ENCODE measurements at regions not wholly inside any gene's neighbourhood (a gene's known extent, or its start where the extent isn't known, plus 50 kb on each side); places are given as distances from the start of the nearest gene placed in this dataset.

DNA sequence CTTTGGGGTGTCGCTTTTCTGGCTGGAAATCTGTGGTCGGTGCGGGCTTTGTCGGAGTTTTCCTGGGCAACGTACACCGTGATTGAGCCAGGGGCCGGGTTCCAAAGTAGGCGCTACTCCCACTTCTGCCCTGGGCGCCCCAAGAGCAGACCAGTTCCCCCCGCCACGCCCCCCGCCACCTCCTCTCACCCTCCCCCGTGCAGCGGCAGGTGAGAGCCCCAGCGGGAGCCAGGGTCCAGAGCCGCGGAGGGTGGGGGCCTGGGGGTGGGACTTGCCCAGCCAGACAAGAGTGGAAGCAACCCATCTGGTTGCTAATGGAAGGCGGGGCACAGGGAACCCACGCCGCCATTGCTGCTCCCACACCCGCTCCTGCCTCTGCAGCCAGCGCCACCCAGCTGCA is 2195.9 kb downstream of the PCDH9 start:
- no peaks in the 10 kb centered on the region for H3K36me3 ChIP-seq (ENCODE audit: control insufficient read depth, insufficient read depth, low read length)
- no peak overlapping the region for H4K8ac ChIP-seq (ENCODE audit: low read depth, low read length)

DNA sequence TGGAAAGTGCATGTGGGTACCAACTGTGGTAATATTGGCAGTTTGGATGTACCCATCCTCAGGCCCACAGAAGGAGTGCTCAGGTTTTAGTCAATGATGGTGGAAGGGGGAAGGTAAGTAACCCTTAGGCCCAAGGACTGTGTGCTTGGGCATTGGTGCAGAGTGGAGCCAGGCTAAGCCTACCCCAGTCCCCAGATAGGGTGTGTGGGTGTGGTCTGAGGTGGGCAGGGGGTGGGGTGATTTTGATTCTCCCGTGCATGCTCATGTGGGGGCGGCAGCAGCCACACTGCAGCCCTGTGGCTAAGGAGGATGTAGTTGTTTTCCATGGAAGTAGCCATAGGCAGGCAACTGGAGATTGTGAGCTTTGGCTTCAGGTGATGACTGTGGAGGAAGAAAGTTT is 2197.3 kb downstream of the PCDH9 start:
- H3K56ac ChIP-seq (ENCODE audit: low read length) = no peak overlapping the region
- no peak for DNase-seq
- H4K5ac ChIP-seq (ENCODE audit: low read length) = no peak overlapping the region
- H3K27me3 ChIP-seq (ENCODE audit: insufficient read depth, low read length, poor library complexity) = no peaks in the 10 kb centered on the region
- H3K27ac ChIP-seq (ENCODE audit: low read depth, low read length) = no peak overlapping the region
- no peaks in the 10 kb centered on the region for H3K36me3 ChIP-seq (ENCODE audit: control insufficient read depth, insufficient read depth, low read length)
- no peak overlapping the region for H2BK120ac ChIP-seq (ENCODE audit: low read depth, low read length)
- no peak overlapping the region for H2BK5ac ChIP-seq (ENCODE audit: low read length)
- no peak overlapping the region for H3K18ac ChIP-seq (ENCODE audit: low read length)
- H2BK15ac ChIP-seq (replicated peaks; ENCODE audit: low read depth) = no peak overlapping the region
- H3K4ac ChIP-seq (ENCODE audit: low read depth, low read length) = no peak overlapping the region
- no peaks in the 10 kb centered on the region for H3K4me1 ChIP-seq (ENCODE audit: control insufficient read depth, low read depth, low read length)
- H3K79me2 ChIP-seq (ENCODE audit: control insufficient read depth, insufficient read depth, low read length) = no peaks in the 10 kb centered on the region
- H3K23ac ChIP-seq (ENCODE audit: low read length) = no peak overlapping the region
- H4K8ac ChIP-seq (ENCODE audit: low read depth, low read length) = no peak overlapping the region
- no peak overlapping the region for H3K4me2 ChIP-seq (ENCODE audit: low read length)
- H3K9ac ChIP-seq (ENCODE audit: low read length) = no peak overlapping the region
- H3K79me1 ChIP-seq (ENCODE audit: low read length) = no peaks in the 10 kb centered on the region
- no peak overlapping the region for H2AK5ac ChIP-seq (ENCODE audit: low read length)
- no peak overlapping the region for H3K4me3 ChIP-seq (ENCODE audit: low read length)
- WGBS (ENCODE audit: extremely low coverage, insufficient coverage, low lambda C conversion rate) = no CpG with 5 or more reads among the region's 2 CpGs

More for the DNA sequence above, 2195.9 kb downstream of the PCDH9 start:
- Histone ChIP-seq H2BK5ac (ENCODE audit: low read length) (no peak overlapping the region), H2BK120ac (ENCODE audit: low read depth, low read length) (no peak overlapping the region), H3K4me1 (ENCODE audit: control insufficient read depth, low read depth, low read length) (no peaks in the 10 kb centered on the region), H3K4me2 (ENCODE audit: low read length) (no peak overlapping the region), H3K9ac (ENCODE audit: low read length) (no peak overlapping the region), H4K5ac (ENCODE audit: low read length) (no peak overlapping the region), H2AK5ac (ENCODE audit: low read length) (no peak overlapping the region), H3K56ac (ENCODE audit: low read length) (no peak overlapping the region), H3K18ac (ENCODE audit: low read length) (no peak overlapping the region), H3K79me1 (ENCODE audit: low read length) (no peaks in the 10 kb centered on the region), H2BK15ac (replicated peaks; ENCODE audit: low read depth) (no peak overlapping the region), H3K27me3 (ENCODE audit: insufficient read depth, low read length, poor library complexity) (no peaks in the 10 kb centered on the region), H3K4me3 (ENCODE audit: low read length) (no peak overlapping the region), H3K27ac (ENCODE audit: low read depth, low read length) (no peak overlapping the region), H3K4ac (ENCODE audit: low read depth, low read length) (no peak overlapping the region), H3K23ac (ENCODE audit: low read length) (no peak overlapping the region), H3K79me2 (ENCODE audit: control insufficient read depth, insufficient read depth, low read length) (no peaks in the 10 kb centered on the region)
- no CpG with 5 or more reads among the region's 22 CpGs for WGBS (ENCODE audit: extremely low coverage, insufficient coverage, low lambda C conversion rate)
- no peak for DNase-seq

DNA sequence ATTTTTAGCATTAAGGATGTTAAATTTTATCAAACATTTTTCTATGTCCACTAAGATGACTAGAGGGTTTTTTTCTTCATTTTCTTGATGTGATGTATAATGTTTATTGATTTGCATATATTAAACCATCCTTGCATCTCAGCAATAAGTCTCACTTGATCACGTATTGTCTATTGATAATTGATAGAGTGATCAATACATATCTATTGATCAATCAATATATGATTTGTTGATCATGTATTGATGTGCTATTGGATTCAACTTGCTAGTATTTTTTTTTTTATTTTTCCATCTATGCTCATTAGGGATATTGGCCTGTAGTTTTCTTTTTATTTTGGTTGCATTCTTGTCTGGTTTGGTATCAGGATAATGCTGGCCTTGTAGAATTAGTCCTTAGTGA is 2202.0 kb downstream of the PCDH9 start:
- Histone ChIP-seq H3K27me3 (ENCODE audit: insufficient read depth, low read length, poor library complexity) (no peaks in the 10 kb centered on the region), H3K4me3 (ENCODE audit: low read length) (no peak overlapping the region), H3K27ac (ENCODE audit: low read depth, low read length) (no peak overlapping the region), H3K36me3 (ENCODE audit: control insufficient read depth, insufficient read depth, low read length) (no peaks in the 10 kb centered on the region), H4K8ac (ENCODE audit: low read depth, low read length) (no peak overlapping the region), H3K23ac (ENCODE audit: low read length) (no peak overlapping the region), H3K79me1 (ENCODE audit: low read length) (no peaks in the 10 kb centered on the region), H2AK5ac (ENCODE audit: low read length) (no peak overlapping the region), H3K4me1 (ENCODE audit: control insufficient read depth, low read depth, low read length) (no peaks in the 10 kb centered on the region), H3K4me2 (ENCODE audit: low read length) (no peak overlapping the region), H4K5ac (ENCODE audit: low read length) (no peak overlapping the region), H2BK120ac (ENCODE audit: low read depth, low read length) (no peak overlapping the region), H3K18ac (ENCODE audit: low read length) (no peak overlapping the region), H3K56ac (ENCODE audit: low read length) (no peak overlapping the region), H2BK5ac (ENCODE audit: low read length) (no peak overlapping the region), H3K4ac (ENCODE audit: low read depth, low read length) (no peak overlapping the region), H2BK15ac (replicated peaks; ENCODE audit: low read depth) (no peak overlapping the region), H3K9ac (ENCODE audit: low read length) (no peak overlapping the region), H3K79me2 (ENCODE audit: control insufficient read depth, insufficient read depth, low read length) (no peaks in the 10 kb centered on the region)
- no peak for DNase-seq
- no CpG with 5 or more reads among the region's 1 CpG for WGBS (ENCODE audit: extremely low coverage, insufficient coverage, low lambda C conversion rate)

DNA sequence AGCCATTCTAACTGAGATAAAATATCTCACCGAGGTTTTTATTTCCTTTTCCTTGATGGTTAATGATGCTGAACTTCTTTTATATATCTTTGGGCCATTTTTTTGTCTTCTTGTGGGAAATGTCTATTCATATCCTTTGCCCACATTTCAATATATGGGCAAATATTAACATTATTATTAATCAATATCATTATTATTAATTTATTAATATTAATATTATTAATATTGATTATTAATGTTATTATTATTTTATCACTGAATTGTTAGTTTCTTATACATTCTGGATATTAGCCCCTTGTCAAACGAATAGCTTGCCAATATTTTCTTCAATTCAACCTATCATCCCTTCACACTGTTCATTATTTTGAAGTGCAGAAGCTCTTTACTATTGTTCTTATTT is 2203.6 kb downstream of the PCDH9 start:
- WGBS (ENCODE audit: extremely low coverage, insufficient coverage, low lambda C conversion rate) = no CpG with 5 or more reads among the region's 2 CpGs
- Histone ChIP-seq H2BK5ac (ENCODE audit: low read length) (no peak overlapping the region), H3K9ac (ENCODE audit: low read length) (no peak overlapping the region), H3K79me2 (ENCODE audit: control insufficient read depth, insufficient read depth, low read length) (no peaks in the 10 kb centered on the region), H3K23ac (ENCODE audit: low read length) (no peak overlapping the region), H2BK15ac (replicated peaks; ENCODE audit: low read depth) (no peak overlapping the region), H3K27ac (ENCODE audit: low read depth, low read length) (no peak overlapping the region), H3K18ac (ENCODE audit: low read length) (no peak overlapping the region), H3K36me3 (ENCODE audit: control insufficient read depth, insufficient read depth, low read length) (no peaks in the 10 kb centered on the region), H3K4me1 (ENCODE audit: control insufficient read depth, low read depth, low read length) (no peaks in the 10 kb centered on the region), H2BK120ac (ENCODE audit: low read depth, low read length) (no peak overlapping the region), H2AK5ac (ENCODE audit: low read length) (no peak overlapping the region), H3K4me3 (ENCODE audit: low read length) (no peak overlapping the region), H3K4me2 (ENCODE audit: low read length) (no peak overlapping the region), H3K56ac (ENCODE audit: low read length) (no peak overlapping the region), H4K5ac (ENCODE audit: low read length) (no peak overlapping the region), H4K8ac (ENCODE audit: low read depth, low read length) (no peak overlapping the region), H3K79me1 (ENCODE audit: low read length) (no peaks in the 10 kb centered on the region), H3K4ac (ENCODE audit: low read depth, low read length) (no peak overlapping the region), H3K27me3 (ENCODE audit: insufficient read depth, low read length, poor library complexity) (no peaks in the 10 kb centered on the region)
- DNase-seq = no peak

DNA sequence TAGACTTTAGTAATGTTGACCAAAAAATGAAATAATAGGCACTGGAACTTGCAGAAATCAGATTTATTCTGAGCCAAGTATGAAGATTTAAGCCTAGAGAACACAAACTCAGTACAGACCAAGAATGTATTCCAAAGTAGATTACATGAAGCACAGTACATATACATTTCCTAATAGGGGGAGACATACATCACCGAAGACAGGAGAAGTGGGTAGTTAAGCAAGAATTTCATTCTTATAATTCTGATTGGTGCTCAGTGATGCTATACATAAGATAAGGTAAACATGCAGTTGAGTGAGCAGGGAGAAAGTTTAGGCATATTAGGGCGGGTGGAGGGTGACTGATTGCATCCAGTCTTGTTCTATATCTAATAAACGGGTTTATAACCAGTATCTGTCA is 2218.8 kb downstream of the PCDH9 start:
- Histone ChIP-seq H3K4me3 (ENCODE audit: low read length) (no peak overlapping the region), H3K36me3 (ENCODE audit: control insufficient read depth, insufficient read depth, low read length) (no peaks in the 10 kb centered on the region), H3K27ac (ENCODE audit: low read depth, low read length) (no peak overlapping the region), H4K5ac (ENCODE audit: low read length) (no peak overlapping the region), H4K8ac (ENCODE audit: low read depth, low read length) (no peak overlapping the region), H3K23ac (ENCODE audit: low read length) (no peak overlapping the region), H2BK5ac (ENCODE audit: low read length) (no peak overlapping the region), H3K4me2 (ENCODE audit: low read length) (no peak overlapping the region), H2BK120ac (ENCODE audit: low read depth, low read length) (no peak overlapping the region), H2BK15ac (replicated peaks; ENCODE audit: low read depth) (no peak overlapping the region), H3K18ac (ENCODE audit: low read length) (no peak overlapping the region), H3K4ac (ENCODE audit: low read depth, low read length) (no peak overlapping the region), H3K79me2 (ENCODE audit: control insufficient read depth, insufficient read depth, low read length) (no peaks in the 10 kb centered on the region), H3K56ac (ENCODE audit: low read length) (no peak overlapping the region), H3K27me3 (ENCODE audit: insufficient read depth, low read length, poor library complexity) (no peaks in the 10 kb centered on the region), H3K4me1 (ENCODE audit: control insufficient read depth, low read depth, low read length) (no peaks in the 10 kb centered on the region), H3K79me1 (ENCODE audit: low read length) (no peaks in the 10 kb centered on the region), H2AK5ac (ENCODE audit: low read length) (no peak overlapping the region), H3K9ac (ENCODE audit: low read length) (no peak overlapping the region)
- no peak for DNase-seq
- WGBS (ENCODE audit: extremely low coverage, insufficient coverage, low lambda C conversion rate) = no CpG with 5 or more reads among the region's 3 CpGs

DNA sequence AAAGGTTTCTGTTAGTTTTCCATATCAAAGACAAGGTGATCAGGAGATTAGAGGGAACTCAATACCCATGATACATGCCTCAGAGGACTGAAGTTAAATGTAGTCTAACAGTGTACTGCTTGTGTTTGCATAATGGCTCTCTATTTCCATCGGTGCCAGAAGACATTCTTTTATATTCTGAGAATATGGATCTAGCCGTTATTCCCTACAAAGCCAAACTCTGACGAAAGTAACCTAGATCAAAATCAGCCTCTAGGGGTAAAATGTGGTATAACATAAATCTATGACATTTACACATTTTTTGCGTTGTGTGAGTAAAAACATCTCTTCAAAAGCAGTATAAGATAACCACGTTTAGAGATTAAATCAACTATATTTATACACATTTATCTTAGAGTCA is 2232.7 kb downstream of the PCDH9 start:
- Histone ChIP-seq H3K79me1 (ENCODE audit: low read length) (no peaks in the 10 kb centered on the region), H3K27ac (ENCODE audit: low read depth, low read length) (no peak overlapping the region), H3K27me3 (ENCODE audit: insufficient read depth, low read length, poor library complexity) (no peaks in the 10 kb centered on the region), H3K79me2 (ENCODE audit: control insufficient read depth, insufficient read depth, low read length) (no peaks in the 10 kb centered on the region), H3K18ac (ENCODE audit: low read length) (no peak overlapping the region), H3K36me3 (ENCODE audit: control insufficient read depth, insufficient read depth, low read length) (no peaks in the 10 kb centered on the region), H3K56ac (ENCODE audit: low read length) (no peak overlapping the region), H2AK5ac (ENCODE audit: low read length) (no peak overlapping the region), H4K5ac (ENCODE audit: low read length) (no peak overlapping the region), H2BK5ac (ENCODE audit: low read length) (no peak overlapping the region), H3K4me3 (ENCODE audit: low read length) (no peak overlapping the region), H2BK15ac (replicated peaks; ENCODE audit: low read depth) (no peak overlapping the region), H4K8ac (ENCODE audit: low read depth, low read length) (no peak overlapping the region), H3K23ac (ENCODE audit: low read length) (no peak overlapping the region), H2BK120ac (ENCODE audit: low read depth, low read length) (no peak overlapping the region), H3K9ac (ENCODE audit: low read length) (no peak overlapping the region), H3K4me2 (ENCODE audit: low read length) (no peak overlapping the region), H3K4ac (ENCODE audit: low read depth, low read length) (no peak overlapping the region), H3K4me1 (ENCODE audit: control insufficient read depth, low read depth, low read length) (no peaks in the 10 kb centered on the region)
- no peak for DNase-seq
- WGBS (ENCODE audit: extremely low coverage, insufficient coverage, low lambda C conversion rate) = no CpG with 5 or more reads among the region's 5 CpGs
